Fibroblast of skin of back (primary cell): ENCODE measurements at regions not wholly inside any gene's neighbourhood (a gene's known extent, or its start where the extent isn't known, plus 50 kb on each side); places are given as distances from the start of the nearest gene placed in this dataset.

Source experiments
- DNase-seq: peaks from one replicate; pipeline ENCODE4 v3.0.0-alpha.2; 2013

GRCh38 chr15:27670486-27671209 is 428.5 kb downstream of the OCA2 start:
- DNase-seq = no peak

- no peak for DNase-seq
Observed at GRCh38 chr15:27669641-27670040, 429.5 kb downstream of the OCA2 start.

GRCh38 chr15:27668471-27669220 is 430.5 kb downstream of the OCA2 start:
- DNase-seq = no peak

DNA sequence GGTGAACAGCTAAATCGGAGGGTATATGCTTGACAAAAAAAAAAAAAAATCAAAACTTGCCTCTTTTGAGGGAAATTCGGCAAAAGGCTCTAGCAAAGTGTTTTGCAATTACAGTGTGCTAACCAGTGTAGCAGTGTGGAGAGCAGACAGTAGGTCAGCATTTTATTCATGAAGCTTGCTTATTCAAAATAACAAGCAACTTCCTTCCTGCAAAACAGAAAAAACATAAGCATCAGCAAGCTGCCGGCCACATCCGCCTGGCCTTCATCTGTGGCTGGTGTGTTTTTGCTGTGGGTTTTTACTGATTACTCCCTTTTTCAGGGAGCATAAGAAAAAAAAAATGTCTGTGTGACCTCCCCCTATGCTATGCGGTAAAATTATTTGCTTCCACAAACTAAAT is 434.1 kb downstream of the OCA2 start:
- DNase-seq = no peak

DNA sequence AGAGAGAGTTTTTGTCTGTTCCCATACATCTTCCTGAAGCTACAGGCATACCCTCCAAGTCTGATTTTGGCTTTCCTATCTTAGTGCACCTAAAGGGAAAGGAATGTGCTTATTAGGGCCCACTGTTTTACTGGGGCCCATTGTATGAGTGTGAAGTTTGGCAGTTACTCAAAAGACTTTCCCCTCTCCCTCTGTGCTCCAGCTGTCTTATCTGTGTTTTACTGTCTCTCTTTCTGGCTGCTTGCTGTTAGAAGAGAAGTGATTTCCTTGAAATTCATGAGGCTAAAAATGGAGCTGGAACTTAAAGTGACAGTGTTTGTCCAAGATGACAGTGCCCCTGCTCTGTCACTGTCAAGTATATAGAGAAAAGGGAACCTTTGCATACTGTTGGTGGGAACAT is 436.2 kb downstream of the OCA2 start:
- no peak for DNase-seq

DNA sequence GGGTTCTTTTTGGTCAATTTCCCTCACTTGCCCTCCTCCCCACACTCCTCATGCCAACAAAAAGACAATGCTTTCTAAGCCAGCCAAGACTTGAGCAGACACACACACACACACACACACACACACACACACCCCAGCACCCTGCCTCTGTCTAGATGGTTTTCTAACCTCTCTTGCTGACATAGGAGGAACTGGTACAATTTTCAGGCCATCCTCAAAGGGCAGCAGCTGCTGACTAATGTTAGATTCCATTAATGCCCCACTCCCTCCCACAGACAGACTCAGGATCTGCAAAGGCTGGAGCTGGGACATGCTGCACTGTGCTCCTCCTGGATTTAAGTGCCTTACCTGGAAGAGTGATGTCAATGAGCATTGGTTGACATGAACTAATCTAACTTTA is 438.4 kb downstream of the OCA2 start:
- peak; percentile 12 for DNase-seq

- DNase-seq = no peak
Observed at GRCh38 chr15:27656296-27656987, 442.7 kb downstream of the OCA2 start.

DNA sequence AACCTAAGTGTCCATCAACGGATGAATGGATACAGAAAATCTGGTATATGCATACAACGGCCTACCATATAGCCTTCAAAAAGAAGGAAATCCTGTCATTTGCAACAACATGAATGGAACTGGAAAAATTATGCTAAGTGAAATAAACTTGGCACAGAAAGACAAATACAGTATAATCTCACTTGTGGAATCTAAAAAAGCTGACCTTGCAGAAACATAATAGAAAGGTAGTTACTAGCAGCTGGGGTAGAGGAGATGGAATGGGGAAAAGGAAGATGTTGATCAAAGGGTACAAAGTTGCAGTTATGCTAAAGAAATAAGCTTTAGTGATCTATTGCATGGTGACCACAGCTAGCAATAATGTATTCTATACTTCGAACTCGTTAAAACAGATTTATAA is 444.1 kb downstream of the OCA2 start:
- no peak for DNase-seq

DNA sequence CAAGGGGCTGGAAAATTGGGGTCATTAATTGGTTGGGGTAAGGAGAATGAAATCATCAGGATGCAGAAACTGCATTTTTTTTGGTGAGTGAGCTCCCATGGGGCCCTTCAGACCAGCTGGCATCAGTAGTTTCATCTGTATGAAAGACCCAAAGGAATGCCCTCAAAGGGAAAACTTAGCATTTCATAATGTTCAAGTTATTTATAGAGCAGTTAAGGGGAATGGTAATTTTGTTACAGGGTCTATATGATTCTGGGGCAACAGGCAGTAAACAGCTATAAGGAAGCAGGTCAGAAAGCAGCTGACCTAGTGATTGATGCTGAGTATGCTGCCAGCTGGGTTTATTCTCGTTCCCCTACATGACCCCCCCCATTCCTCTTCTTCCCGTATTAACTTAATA is 448.9 kb downstream of the OCA2 start:
- no peak for DNase-seq

DNA sequence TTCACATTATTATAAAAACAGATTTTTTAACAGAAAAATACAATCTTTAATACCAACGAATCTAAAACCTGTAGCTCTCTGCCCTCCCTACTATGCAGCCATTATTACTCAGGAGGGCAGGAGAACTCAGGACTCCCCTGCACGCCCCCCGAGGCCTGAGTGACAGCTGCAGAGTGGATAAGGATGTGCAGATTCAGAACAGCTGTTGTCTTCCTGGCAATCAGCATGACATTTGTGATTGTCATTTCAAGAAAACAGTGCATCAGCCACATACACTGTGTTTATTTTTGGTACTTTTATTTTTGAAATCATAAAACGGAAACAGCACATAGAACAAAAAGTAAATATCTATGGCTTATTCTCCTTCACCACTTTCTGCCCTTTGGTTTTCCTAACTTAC is 450.8 kb downstream of the OCA2 start:
- no peak for DNase-seq

GRCh38 chr15:27646531-27646930 is 452.6 kb downstream of the OCA2 start:
- DNase-seq = no peak

- DNase-seq = no peak
Observed at GRCh38 chr15:27645672-27646071, 453.4 kb downstream of the OCA2 start.

- DNase-seq = no peak
Observed at GRCh38 chr15:27642981-27643380, 456.1 kb downstream of the OCA2 start.

DNA sequence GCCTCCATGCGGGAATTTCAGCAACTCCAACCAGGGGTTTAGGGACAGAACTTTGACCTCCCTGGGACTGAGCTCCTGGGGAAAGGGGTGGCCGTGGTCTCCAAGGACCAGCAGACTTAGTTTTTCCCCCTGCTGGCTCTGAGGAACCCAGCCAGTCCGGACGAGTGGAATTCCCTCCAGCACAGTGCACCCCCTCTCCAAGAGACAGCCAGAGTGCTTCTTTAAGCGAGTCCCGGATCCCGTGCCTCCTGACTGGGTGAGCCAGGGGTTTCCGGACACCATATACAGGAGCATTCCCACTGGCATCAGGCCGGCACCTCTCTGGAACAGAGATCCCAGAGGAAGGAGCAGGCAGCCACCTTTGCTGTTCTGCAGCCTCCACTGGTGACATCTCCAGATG is 459.5 kb downstream of the OCA2 start:
- DNase-seq = no peak

DNA sequence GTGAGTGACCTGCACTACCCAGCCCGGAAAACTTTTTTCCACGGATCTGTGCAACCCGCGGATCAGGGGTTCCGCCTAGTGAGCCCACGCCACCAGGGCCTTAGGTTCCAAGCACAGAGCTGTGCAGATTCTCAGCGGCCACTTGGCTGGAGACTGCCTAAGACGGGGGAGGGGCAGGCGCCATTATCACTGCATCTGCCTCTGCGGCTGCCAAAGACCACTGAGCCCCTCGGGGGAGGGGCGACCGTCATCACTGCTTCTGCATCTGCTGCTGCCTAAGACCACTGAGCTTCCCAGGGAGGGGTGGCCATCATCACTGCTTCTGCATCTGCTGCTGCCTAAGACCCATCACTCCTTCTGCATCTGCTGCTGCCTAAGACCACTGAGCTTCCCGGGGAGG is 460.2 kb downstream of the OCA2 start:
- DNase-seq = no peak

GRCh38 chr15:27635916-27636315 is 463.2 kb downstream of the OCA2 start:
- no peak for DNase-seq

DNA sequence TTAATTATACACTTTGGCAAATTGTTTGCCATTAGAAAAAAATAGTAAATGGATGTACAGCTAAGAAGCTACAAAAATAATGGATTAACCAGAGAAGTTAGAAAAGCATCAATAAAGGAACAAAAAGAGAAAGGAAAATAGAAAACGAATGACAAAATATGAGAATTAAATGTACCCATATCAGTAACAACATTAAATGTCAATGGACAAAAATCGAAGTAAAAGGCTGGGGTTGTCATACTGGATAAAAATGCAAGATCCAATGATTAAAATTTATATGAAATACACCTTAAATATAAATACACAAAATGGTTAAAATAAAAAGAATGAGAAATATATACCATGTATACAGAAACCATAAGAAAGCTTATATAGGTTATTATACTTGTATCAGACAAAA is 470.6 kb downstream of the OCA2 start:
- no peak for DNase-seq

DNA sequence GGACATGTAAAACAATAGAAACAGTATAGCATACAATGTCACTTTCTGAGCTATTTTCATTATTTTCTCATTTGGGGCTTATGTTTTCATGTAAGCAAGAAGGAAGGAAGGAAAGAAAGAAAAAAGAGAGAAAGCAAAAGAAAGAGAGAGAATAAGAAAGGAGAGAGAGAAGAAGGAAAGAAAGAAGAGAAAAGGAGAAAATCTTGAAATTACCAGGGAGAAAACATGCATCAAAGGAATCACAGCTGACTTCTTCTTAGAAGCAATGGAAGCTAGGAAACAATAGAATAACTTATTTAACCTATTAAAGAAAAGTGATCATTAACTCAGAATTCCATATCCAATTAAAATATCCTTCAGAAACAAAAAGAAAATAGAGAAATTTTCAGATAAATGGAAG is 471.5 kb downstream of the OCA2 start:
- DNase-seq = no peak

- no peak for DNase-seq
Observed at GRCh38 chr15:27623560-27624305, 475.4 kb downstream of the OCA2 start.

GRCh38 chr15:27623149-27623548 is 476.0 kb downstream of the OCA2 start:
- DNase-seq = no peak

- no peak for DNase-seq
Observed at GRCh38 chr15:27622371-27622770, 476.7 kb downstream of the OCA2 start.

DNA sequence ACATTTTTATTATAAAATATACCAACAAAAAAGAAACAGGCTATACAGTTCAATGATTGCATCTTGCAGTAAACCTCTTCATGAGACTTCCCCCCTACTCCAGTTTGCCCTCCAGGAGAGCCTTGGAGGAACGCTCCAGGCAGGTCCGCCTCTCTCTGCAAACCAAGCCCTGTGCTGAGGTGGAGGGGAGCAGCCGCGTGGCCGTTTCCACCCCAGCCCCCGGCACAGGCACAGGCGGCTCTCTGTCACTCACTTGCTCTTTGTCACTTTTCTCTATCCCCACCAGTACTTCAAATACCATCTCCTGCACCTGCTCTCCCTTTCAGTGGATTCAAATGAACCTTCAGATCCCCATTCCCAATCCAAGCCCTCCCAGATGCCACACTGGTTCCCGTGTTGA is 479.9 kb downstream of the OCA2 start:
- DNase-seq = no peak

- no peak for DNase-seq
Observed at GRCh38 chr15:27617013-27617412, 482.1 kb downstream of the OCA2 start.
